ENCODE measurements at regions not wholly inside any gene's neighbourhood (a gene's known extent, or its start where the extent isn't known, plus 50 kb on each side); places are given as distances from the start of the nearest gene placed in this dataset.

DNA sequence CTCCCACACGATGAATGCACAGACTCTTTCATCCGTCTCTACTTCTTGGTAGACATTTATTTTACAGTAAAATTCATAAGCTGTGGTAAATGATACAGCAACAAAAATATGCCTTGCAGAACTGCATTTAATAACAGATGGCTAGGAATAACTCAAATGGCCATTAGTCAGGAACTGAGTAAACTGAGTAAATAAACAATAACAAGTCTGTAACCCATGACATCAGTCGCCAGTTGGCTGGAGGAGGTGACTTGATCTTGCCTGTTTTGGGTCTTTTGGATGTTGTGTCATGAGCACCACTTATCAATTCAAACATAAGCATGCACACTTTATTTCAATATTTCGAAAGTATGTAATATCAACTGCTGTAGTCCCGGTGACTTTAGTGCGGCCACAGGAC lies 632.6 kb upstream of the ARGLU1 start:
- ATAC-seq (no peak), DNase-seq (ENCODE audit: missing footprints) (no peak)
- intact Hi-C loops (cut with DNase I): loop anchor here (5.0 to 10.0 kb wide), 3 partner anchors 58 to 706 kb away; no protein-coding TSS in a partner anchor

DNA sequence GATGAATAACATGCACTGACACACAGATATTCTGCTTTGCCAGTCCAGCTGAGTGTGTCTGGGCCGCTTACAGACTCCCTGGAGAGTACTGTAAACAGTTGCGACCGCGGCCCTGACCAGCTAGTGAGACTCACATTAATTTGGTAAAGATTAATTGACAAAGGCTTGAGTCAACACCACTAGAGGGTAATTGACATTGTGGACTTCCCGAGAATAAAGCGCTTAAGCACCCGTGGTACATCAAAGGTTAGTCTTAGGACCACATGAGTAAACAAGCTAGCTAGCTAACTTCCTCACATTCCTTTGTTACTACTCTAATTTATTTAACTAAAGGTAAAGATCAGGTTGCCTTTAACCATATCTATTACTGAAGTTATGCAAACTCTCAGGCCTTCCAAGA lies 624.4 kb upstream of the ARGLU1 start:
- ATAC-seq: no peak
- intact Hi-C loops (cut with DNase I): no loop called here
- no peak for DNase-seq (ENCODE audit: missing footprints)

DNA sequence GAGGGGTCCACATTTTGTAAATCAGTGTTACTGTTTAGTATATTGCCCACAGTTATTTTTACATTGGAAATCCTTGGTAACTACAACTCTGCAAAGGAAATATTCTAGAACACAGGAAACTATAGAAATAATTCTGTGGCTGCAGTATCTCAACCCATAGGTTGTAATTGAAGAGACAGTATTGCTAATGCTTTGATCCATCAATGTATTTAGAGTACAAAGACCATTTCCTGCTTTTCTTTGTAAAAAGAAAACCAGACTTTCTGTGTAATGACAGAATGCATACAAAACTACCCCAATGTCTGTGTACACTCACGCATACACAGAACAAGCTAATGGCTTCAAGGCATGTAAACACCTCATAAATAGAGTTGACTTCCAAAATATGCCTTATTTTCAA lies 622.1 kb upstream of the ARGLU1 start:
- no peak for ATAC-seq
- intact Hi-C loops (cut with DNase I): no loop called here
- no peak for DNase-seq (ENCODE audit: missing footprints)

DNA sequence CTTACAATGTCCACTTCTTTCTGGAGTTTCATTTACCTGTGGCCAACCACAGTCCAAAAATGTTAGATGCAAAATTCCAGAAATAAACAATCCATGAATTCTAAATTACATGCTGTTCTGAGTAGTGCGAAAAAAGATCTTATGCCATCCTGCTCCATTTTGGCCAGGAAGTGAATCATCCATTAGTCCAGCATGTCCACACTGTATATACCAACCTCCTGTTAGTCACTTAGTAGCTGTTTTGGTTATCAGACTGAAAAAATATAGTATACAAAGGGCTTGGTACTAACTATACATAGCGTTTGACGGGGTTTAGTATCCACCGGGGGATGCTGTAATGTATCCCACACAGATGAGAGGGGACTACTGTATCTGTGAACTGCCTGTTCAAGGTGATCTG lies 618.0 kb upstream of the ARGLU1 start:
- DNase-seq (ENCODE audit: missing footprints) (no peak), ATAC-seq (no peak)
- intact Hi-C loops (cut with DNase I): no loop called here

DNA sequence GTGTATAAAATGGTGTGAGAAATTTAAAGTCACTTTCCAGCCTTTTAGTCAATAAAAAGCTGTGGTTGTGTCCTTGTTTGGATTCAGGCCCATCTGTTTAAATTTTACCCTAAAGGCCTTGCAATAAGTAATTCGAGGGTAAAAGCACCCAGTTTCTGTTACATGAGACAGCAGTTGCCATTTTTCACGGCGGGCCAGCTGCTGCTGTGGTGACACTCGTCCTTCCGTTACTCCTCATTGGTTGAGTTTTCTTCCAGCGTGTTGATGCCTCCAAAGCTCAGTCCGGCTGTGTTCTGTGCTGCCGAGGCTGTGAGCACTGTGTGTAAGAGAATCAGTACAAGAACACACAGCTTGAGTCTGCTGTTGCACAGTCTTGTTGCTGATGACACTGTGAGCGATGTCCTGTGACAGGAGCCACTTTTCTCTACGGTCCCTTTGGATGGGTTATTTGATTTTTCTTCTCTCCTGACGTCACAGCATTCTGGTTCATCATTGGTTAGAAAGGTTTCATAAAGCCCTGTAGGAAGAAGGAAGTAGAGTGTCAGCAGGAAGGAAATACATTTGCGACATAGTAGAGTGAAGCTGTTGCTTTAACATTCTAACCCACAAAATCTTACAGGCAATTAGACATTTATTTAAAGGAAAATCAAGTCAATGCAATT lies 602.5 kb upstream of the ARGLU1 start:
- ATAC-seq: no peak
- DNase-seq (ENCODE audit: missing footprints): no peak
- intact Hi-C loops (cut with DNase I): no loop called here

DNA sequence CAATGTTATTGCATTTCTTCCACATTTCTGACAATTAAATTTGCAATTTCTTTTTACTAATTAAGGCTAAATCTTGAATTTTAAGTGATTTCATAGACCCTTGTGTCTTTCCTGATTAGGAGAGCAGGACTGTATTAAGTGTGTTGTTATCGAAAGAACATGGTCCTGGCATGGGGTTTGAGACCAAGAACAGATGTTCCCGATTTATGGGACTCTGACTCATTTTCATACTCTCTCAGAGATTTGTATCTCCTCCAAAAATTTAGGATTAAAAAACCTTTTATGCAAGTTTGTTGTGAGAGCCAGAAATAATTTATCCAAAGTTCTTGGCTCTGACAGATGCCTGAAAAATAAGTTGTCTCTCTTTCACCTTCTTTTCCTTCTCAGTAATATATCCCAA lies 589.3 kb upstream of the ARGLU1 start:
- intact Hi-C loops (cut with DNase I): no loop called here
- ATAC-seq (no peak), DNase-seq (ENCODE audit: missing footprints) (no peak)

DNA sequence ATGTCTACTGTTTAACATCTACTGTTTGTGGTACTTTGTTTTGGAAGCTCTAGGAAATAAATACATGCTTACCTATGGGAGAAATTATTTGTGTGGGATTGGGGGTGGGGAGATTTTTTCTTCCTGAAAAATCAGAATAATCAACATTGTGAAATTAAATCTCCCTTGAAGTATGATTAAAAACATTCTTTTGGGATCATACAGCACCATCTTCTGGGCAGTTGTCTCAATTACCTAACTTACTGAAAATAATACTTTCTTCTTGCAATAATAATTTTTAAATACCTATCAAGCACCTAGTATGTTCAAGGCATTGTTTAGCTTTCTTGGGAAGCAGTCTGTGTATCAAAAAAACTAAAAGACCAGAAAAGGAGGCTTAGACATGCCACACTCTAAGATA lies 576.5 kb upstream of the ARGLU1 start:
- DNase-seq (ENCODE audit: missing footprints): no peak
- no peak for ATAC-seq
- intact Hi-C loops (cut with DNase I): loop anchor here (5.0 kb wide), 1 partner anchor 58 kb away; no protein-coding TSS in a partner anchor

DNA sequence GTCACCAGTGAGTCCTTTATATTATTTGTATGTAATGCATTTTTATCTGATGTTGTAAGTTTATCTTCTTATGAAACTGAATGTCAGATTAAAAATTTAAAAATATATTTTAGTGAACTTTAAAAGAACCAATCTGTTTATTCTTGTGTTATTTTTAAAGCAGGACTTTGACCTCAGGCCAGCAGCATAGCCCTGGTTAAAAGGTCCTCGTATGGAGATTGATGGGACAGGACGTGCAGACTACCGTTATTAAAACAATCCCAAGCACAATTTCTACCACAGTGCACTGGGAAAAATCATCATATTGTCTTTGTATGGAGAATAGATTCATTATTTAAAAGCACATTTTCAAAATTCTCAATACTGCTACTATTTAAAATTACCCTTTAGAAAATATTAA lies 573.8 kb upstream of the ARGLU1 start:
- intact Hi-C loops (cut with DNase I): loop anchor here (5.0 kb wide), 1 partner anchor 61 kb away; no protein-coding TSS in a partner anchor
- ATAC-seq (no peak), DNase-seq (ENCODE audit: missing footprints) (no peak)

DNA sequence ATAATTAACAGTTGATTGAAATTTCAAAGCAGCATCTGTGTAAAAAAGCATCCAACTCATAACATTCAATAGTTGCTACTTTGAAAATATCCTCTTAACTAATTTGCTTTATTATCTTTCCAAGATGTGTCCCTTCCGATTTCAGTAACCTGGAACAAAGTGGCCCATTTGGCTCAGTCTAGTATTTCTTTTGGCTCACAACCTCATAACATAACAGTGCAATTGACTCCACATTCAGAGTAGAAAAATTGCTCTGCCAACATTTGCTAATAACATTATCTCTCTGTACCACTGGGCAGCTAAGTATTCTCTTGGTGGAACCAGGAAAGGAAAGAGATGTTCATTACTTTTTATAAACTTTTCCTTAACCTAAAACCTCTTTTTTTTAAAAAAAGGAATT lies 571.1 kb upstream of the ARGLU1 start:
- no peak for DNase-seq (ENCODE audit: missing footprints)
- intact Hi-C loops (cut with DNase I): loop anchor here (5.0 kb wide), 1 partner anchor 222 kb away; no protein-coding TSS in a partner anchor
- ATAC-seq: peak; percentile 83

DNA sequence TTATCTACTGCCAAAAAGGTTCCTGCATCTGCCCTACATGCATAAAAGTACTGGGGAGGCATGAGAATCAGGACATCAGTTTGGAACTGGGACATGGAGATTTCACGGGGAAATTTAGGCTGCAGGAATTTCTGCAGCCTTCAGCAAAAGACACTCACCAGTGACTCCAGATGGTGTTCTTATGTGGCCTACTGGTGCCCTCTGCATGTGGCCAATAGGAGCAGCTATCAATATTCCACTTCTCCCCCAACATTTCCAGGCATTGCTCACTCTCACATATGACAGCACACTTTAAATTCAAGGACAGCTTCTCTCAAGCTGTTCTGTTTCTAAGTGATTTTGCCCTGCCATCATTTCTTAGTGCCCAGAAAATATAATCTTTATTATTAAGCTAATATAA lies 570.5 kb upstream of the ARGLU1 start:
- intact Hi-C loops (cut with DNase I): loop anchor here (5.0 kb wide), 1 partner anchor 221 kb away; no protein-coding TSS in a partner anchor
- DNase-seq (ENCODE audit: missing footprints): no peak
- no peak for ATAC-seq

DNA sequence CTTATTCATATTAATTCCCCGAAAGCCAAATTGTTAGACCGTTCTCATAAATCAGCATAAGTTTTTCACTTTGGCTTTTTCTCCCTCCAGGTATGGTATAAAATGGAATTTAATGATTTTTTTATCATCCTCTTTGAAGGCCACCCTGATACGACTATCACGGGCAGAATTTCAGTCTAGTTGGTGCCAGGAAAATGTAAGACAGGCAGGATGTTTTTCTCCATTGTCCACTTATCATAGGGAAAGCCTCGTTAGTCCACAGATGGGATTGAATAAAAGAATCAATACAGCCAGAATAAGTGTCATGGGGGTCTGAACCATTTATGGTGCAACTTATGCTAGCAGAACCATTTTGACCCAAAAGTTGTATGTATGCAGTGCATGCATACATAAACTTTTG lies 566.0 kb upstream of the ARGLU1 start:
- ATAC-seq (no peak), DNase-seq (ENCODE audit: missing footprints) (no peak)
- intact Hi-C loops (cut with DNase I): no loop called here

DNA sequence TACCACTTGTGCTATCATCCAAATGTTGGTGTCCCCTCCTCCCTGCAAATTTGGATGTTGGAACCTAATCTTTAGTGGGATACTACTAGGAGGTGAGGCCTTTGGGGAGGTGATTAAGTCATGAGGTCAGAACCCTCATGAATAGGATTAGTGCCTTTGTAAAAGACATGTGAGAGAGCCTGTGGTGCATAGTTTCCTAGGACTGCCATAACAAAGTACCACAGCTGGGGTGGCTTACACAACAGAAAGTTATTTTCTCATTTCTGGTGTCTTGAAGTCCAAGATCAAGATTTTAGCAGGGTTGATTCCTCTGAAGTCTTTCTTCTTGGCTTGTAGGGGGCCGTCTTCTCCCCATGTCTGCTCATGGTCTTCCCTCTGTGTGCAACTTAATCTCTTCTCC lies 562.6 kb upstream of the ARGLU1 start:
- ATAC-seq (no peak), DNase-seq (ENCODE audit: missing footprints) (no peak)
- intact Hi-C loops (cut with DNase I): no loop called here

DNA sequence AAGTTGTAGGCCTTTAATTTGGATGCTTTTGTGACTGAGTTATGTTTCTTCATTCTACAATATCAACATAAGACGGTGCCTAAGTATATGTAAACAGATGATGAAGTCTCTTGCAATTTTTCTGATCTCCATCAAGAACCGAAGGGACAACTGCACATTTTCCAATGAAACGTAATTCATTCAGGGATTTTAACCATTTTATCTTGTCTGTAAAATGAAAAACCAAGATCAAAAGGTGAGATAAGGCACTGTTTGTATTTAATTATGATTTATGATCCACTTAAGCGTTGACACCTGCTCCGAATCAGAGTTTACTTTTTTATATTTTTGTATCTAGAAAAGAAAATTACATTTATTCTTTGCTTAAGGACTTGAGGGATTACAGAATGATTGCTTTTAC lies 556.8 kb upstream of the ARGLU1 start:
- intact Hi-C loops (cut with DNase I): loop anchor here (2.0 to 10.0 kb wide), 2 partner anchors 206 to 590 kb away; partner anchors contain the start of gene EFNB2
- DNase-seq (ENCODE audit: missing footprints): no peak

DNA sequence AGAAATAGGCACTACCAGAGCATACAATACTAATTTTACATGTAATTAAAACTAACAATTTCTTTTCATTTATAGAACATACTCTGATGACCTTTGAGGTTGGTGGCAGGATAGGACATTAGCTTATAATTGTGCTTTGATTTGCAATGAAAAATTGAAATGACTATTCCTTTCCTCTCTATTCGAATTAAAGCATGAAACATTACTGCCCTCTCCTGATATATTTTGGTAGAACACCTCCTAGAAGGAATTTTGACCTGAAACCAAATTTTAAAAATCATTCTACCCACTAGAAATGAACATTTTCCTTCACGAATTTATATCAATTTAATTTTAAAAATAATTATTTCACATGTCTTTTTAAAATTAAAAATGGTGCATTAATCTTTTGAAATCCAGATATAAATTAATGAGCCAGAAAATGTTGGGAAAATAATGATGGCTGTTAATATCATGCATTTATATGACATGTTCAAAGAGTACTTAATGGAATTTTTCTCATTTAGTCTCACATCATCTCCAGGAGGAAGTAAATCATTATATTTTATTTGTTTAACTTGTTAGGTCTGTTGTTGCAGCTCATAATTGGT lies 556.3 kb upstream of the ARGLU1 start:
- DNase-seq (ENCODE audit: missing footprints) (no peak), ATAC-seq (no peak)
- intact Hi-C loops (cut with DNase I): loop anchor here (2.0 to 10.0 kb wide), 2 partner anchors 205 to 589 kb away; partner anchors contain the start of gene EFNB2

More for the DNA sequence above, 556.8 kb upstream of the ARGLU1 start:
- ATAC-seq: no peak

DNA sequence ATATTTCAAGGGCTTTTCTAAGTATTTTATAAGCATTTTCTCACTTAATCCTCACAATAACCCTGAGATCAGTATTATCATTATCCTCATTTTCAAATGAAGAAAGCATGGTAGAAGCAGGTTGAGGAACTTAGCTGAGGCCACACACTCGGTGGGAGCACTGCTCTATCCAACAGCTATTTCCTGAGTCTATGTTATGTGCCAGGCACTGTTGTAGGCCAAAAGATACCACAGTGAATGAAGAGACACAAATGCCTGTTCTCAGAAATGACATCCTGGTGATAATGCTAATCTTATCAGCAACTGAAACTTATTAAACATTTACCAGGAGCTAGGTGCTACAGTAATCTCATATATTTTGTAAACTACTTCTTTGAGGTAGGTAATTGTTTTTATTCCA lies 553.9 kb upstream of the ARGLU1 start:
- intact Hi-C loops (cut with DNase I): loop anchor here (10.0 kb wide), 1 partner anchor 587 kb away; the partner anchor contains the start of gene EFNB2
- DNase-seq (ENCODE audit: missing footprints) (no peak), ATAC-seq (no peak)

DNA sequence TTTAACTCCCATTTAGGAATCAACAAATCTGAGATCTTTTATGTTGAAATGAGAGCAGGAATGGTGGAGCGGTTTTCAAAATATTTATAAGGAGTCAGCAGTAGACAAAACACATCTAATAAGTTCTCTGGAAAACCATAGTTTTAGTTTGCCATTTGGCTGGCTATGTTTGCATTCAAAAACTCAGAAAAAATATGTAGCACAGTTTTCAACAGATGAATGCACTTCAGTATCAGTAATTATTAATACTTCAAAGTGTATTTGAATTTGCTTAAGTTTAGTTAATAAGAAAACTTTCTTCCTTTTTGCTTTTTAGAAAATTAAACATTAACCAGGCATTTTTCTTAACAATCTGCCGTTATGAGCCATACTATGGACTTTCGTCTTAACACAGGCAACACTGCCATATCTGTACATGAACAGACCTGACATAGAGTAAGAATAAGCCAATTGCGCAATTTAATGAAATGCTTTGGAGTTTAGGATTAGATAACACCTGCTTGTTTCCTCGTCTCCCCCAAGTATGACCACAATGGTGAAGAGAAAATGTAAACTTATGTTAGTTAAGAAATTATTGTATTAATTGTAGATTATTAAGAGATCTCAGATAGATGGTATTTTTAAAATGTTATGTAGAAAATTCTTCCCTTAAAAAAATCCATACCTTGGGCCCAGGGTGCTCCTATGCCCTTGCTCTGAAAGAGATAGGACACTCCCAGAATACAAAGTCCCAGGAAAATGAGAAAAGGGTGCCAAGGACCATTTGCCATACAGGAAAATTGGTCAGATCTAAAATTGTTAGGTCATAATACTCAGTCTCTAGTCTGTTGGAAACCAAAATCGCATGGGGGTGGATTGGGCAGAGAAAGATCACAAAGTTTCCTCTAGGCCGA lies 552.3 kb upstream of the ARGLU1 start:
- no peak for DNase-seq (ENCODE audit: missing footprints)
- ATAC-seq: no peak
- intact Hi-C loops (cut with DNase I): loop anchor here (10.0 kb wide), 1 partner anchor 585 kb away; the partner anchor contains the start of gene EFNB2

DNA sequence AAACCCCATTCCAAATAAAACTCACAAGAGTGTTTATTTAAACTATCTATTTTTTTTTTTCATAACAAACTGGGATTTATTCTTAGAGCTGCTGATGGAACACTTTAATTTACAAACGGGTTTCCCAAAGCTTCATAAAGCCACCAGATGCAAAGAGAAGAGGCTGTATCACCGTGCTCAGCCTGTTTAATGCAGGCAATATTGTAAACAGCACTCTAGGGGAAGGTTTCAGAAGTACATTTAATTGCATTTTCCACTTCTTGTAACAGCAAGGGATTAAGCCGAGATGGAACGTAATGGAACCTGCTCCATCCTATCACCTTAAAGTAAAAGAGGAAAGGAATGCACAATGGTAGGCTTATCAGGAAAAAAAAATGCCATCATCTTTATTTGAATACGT lies 550.6 kb upstream of the ARGLU1 start:
- no peak for ATAC-seq
- no peak for DNase-seq (ENCODE audit: missing footprints)
- intact Hi-C loops (cut with DNase I): no loop called here

DNA sequence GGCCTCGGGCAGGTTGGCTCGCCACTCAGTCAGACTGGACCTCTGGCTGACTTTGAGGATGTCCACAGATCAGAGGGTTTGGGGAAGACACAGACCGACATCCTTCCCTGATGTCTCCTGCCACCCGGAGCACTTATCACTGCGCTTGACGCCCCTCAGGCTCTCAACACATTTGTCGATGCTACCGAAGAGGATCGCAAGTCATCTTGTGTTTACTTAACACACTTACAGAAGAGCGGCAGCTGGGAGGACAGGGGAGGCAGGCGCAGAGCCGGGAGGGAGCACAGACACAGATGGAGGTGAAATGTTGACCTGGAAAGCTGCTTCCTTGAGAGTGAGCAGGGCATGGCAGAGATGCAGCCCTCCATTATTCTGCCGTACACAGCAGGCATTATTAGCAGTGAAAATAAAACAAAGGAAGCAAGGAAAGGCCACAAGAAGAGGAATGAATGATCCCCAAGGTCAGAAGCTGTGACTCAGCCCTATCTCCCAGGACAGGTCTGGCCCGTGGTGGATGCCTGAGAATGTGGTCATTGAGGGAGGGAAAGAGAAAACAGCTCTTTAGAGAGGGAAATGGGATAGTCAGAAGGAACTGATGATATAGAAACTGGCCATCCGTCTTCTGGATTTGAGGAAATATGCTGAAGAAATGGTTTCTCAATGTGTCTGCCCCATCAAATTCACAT lies 549.5 kb upstream of the ARGLU1 start:
- intact Hi-C loops (cut with DNase I): no loop called here
- no peak for DNase-seq (ENCODE audit: missing footprints)
- no peak for ATAC-seq

DNA sequence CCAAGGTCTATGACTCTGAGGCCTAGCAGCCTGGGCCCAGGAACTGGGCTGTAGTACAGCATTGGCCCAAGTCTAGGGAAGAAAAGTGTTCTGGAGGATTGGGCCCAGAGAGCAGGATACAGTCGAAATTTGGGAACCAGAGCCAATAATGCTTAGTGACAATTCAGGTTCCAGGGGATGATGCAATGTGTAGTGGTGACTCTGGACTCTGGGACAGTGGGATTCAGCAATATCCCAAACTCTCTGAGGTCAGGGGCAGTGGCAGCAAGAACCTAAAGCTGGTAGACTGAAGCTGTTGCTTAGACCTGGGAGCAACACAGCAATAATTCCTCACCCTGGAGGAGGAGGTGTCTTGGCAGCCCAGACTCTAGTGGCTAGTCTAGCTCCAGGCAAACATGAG lies 545.5 kb upstream of the ARGLU1 start:
- DNase-seq (ENCODE audit: missing footprints) (no peak), ATAC-seq (no peak)
- intact Hi-C loops (cut with DNase I): no loop called here
